ENCODE measurements at regions not wholly inside any gene's neighbourhood (a gene's known extent, or its start where the extent isn't known, plus 50 kb on each side); places are given as distances from the start of the nearest gene placed in this dataset.
"Not testable (repeated sequence)": the region's sequence is repeated elsewhere in the genome, so short reads cannot be mapped to it uniquely, and the experiment has no call there.

- not testable (repeated sequence) for TF ChIP-seq CTCF (IDR thresholded peaks at IDR 0.05; ENCODE audit: low read length); EZH2 (IDR thresholded peaks at IDR 0.05; ENCODE audit: borderline replicate concordance, low read length)
Observed at GRCh38 chr21:5114468-5114867, 5406.9 kb upstream of the TPTE start.

Measured in OCI-LY1 (cell line).